Type B pancreatic cell (in vitro differentiated cells): ENCODE measurements at regions not wholly inside any gene's neighbourhood (a gene's known extent, or its start where the extent isn't known, plus 50 kb on each side); places are given as distances from the start of the nearest gene placed in this dataset.

Experiments
- DNase-seq: peaks from one replicate; pipeline ENCODE4 v3.0.0; 2021; ENCODE audit warnings: mixed read lengths; ENCODE audit not compliant: unreplicated experiment; ENCODE audit errors: extremely low spot score
- H3K27ac Mint-ChIP-seq: 2 replicates; pipeline ENCODE4 v1.8.0; 2021; ENCODE audit warnings: mild to moderate bottlenecking, mixed read lengths
- H3K27me3 Mint-ChIP-seq: 2 replicates; pipeline ENCODE4 v1.8.0; 2021; ENCODE audit warnings: mixed read lengths
- H3K36me3 Mint-ChIP-seq: 2 replicates; pipeline ENCODE4 v1.8.0; 2021; ENCODE audit warnings: mixed read lengths
- H3K4me1 Mint-ChIP-seq: one replicate; pipeline ENCODE4 v1.8.0; 2021; ENCODE audit warnings: mixed read lengths; ENCODE audit not compliant: unreplicated experiment
- H3K4me3 Mint-ChIP-seq: 2 replicates; pipeline ENCODE4 v1.8.0; 2021; ENCODE audit warnings: mild to moderate bottlenecking, mixed read lengths
- H3K9me3 Mint-ChIP-seq: 2 replicates; pipeline ENCODE4 v1.8.0; 2021; ENCODE audit warnings: mixed read lengths
- CTCF ChIP-seq: fragments of 200-600 bp; sonication (generic); conservative IDR thresholded peaks from 2 replicates; pipeline ENCODE4 v1.5.0; 2021; ENCODE audit warnings: antibody characterized with exemption, mild to moderate bottlenecking

GRCh38 chr13:84393981-84394625 is 511.8 kb upstream of the SLITRK1 start:
- Mint-ChIP-seq H3K36me3 (no peaks in the 10 kb centered on the region), H3K27ac (no peak overlapping the region), H3K4me3 (no peak overlapping the region), H3K4me1 (no peaks in the 10 kb centered on the region), H3K9me3 (peaks cover 1% of the 10 kb centered on the region), H3K27me3 (no peaks in the 10 kb centered on the region)
- DNase-seq, result no peak
- no peak for TF ChIP-seq CTCF

- Mint-ChIP-seq H3K9me3 (no peaks in the 10 kb centered on the region), H3K4me1 (no peaks in the 10 kb centered on the region), H3K4me3 (no peak overlapping the region), H3K36me3 (no peaks in the 10 kb centered on the region), H3K27ac (no peak overlapping the region), H3K27me3 (no peaks in the 10 kb centered on the region)
- no peak for DNase-seq
- no peak for TF ChIP-seq CTCF
Observed at GRCh38 chr13:84380866-84381265, 498.6 kb upstream of the SLITRK1 start.

- no peaks in the 10 kb centered on the region for H3K4me1 Mint-ChIP-seq
- no peaks in the 10 kb centered on the region for H3K9me3 Mint-ChIP-seq
- no peak overlapping the region for H3K4me3 Mint-ChIP-seq
- TF ChIP-seq CTCF, result no peak
- DNase-seq, result no peak
- no peaks in the 10 kb centered on the region for H3K36me3 Mint-ChIP-seq
- no peak overlapping the region for H3K27ac Mint-ChIP-seq
- no peaks in the 10 kb centered on the region for H3K27me3 Mint-ChIP-seq
Observed at GRCh38 chr13:84377106-84377505, 494.8 kb upstream of the SLITRK1 start.

- Mint-ChIP-seq H3K4me3 (no peak overlapping the region), H3K27me3 (no peaks in the 10 kb centered on the region), H3K27ac (no peak overlapping the region), H3K9me3 (no peaks in the 10 kb centered on the region), H3K36me3 (no peaks in the 10 kb centered on the region), H3K4me1 (no peaks in the 10 kb centered on the region)
- DNase-seq, result no peak
- no peak for TF ChIP-seq CTCF
Observed at GRCh38 chr13:84366506-84366905, 484.2 kb upstream of the SLITRK1 start.

- TF ChIP-seq CTCF, result no peak
- H3K4me3 Mint-ChIP-seq, result no peak overlapping the region
- no peak for DNase-seq
- no peaks in the 10 kb centered on the region for H3K27me3 Mint-ChIP-seq
- no peaks in the 10 kb centered on the region for H3K4me1 Mint-ChIP-seq
- no peak overlapping the region for H3K27ac Mint-ChIP-seq
- H3K36me3 Mint-ChIP-seq, result no peaks in the 10 kb centered on the region
- no peaks in the 10 kb centered on the region for H3K9me3 Mint-ChIP-seq
Observed at GRCh38 chr13:84362777-84363176, 480.5 kb upstream of the SLITRK1 start.

- no peak for DNase-seq
- H3K9me3 Mint-ChIP-seq, result no peaks in the 10 kb centered on the region
- H3K27ac Mint-ChIP-seq, result peak overlapping the region; percentile 11
- no peak overlapping the region for H3K4me3 Mint-ChIP-seq
- no peak for TF ChIP-seq CTCF
- no peaks in the 10 kb centered on the region for H3K4me1 Mint-ChIP-seq
- H3K27me3 Mint-ChIP-seq, result no peaks in the 10 kb centered on the region
- no peaks in the 10 kb centered on the region for H3K36me3 Mint-ChIP-seq
Observed at GRCh38 chr13:84360822-84361221, 478.5 kb upstream of the SLITRK1 start.
